NCI-H446 treated with DMSO at 0.1 percent for 48 hours (cell line): ENCODE measurements at regions not wholly inside any gene's neighbourhood (a gene's known extent, or its start where the extent isn't known, plus 50 kb on each side); places are given as distances from the start of the nearest gene placed in this dataset.

Experiments used
- DNase-seq: peaks from one replicate; lab custom pipeline; 2025; lab: John Stamatoyannopoulos, UW

GRCh38 chr10:36700123-36700522, 425.3 kb upstream of the ANKRD30A start:
- no peak for DNase-seq

- DNase-seq, result no peak
Measured at GRCh38 chr10:36692759-36693158, 432.6 kb upstream of the ANKRD30A start.

- DNase-seq, result no peak
Measured at GRCh38 chr10:36688717-36689116, 436.7 kb upstream of the ANKRD30A start.

DNA sequence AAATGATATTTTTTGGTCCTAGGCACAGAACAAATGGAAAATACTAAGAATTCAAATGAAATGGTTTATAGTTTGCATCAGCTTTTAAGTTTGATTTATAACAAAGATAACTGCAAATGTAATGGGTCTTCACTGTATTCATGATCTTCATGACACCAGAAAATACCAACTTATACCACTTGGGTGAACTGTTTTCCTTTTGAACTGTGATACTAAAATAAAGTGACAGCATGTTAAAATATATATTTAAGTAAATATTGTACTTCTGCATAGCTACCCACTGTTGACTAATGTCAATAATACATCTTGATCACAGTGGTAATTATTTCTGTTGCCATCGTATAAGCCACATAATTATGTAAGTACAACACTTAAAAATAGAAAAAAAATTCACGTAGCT, 442.0 kb upstream of the ANKRD30A start:
- no peak for DNase-seq

GRCh38 chr10:36681751-36682632, 443.4 kb upstream of the ANKRD30A start:
- no peak for DNase-seq

GRCh38 chr10:36679554-36679953, 445.8 kb upstream of the ANKRD30A start:
- no peak for DNase-seq

- peak; percentile 12 for DNase-seq
Measured at GRCh38 chr10:36677431-36677768, 448.0 kb upstream of the ANKRD30A start.

DNA sequence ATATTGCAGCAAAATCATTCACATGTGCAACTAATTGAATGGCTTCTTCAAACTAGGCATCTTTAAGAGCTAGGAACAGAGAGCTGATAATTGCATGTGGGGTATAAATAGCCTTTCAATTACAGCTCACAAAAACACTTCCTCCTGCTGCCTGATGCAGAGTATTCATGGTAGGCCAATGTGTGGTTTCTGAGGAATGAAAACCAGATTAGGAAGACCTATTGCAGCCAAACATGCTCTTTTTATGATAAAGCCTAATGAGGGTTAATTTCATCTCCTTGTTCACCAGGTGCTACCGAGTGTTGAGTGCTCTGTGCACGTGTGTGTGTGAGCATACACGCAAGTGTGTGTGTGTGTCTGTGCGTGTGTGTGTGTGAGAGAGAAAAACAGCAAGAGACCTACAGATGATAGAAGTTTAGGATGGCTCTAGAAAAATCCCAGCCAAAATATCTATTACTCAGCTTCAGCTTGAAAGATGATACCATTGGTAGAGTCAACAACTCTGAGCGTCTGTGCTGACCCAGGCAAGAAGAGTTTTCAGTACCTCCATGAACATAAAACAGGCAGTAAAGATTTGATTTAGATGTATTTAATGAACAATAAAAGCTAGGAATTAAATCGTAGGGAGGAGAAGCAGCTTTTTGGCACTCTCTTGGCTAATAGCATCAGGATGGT, 448.5 kb upstream of the ANKRD30A start:
- DNase-seq, result no peak

- no peak for DNase-seq
Measured at GRCh38 chr10:36676321-36676720, 449.1 kb upstream of the ANKRD30A start.

GRCh38 chr10:36675458-36675880, 449.9 kb upstream of the ANKRD30A start:
- DNase-seq, result no peak

DNA sequence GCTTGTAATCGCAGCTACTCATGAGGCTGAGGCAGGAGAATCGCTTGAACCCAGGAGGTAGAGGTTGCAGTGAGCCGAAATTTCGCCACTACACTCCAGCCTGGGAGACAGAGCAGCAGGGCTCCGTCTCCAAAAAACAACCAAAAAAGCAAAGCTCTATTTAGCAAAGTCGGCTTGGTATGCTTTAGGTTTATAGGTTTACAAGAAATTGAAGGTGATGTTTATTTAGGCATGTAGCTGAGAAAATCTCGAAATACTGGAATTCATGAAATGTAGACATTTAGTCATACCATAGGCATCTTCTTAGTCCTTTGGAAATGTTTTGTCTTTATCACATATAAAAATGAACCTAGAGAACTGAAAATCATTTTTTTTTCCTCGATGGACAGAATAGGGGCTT, 453.8 kb upstream of the ANKRD30A start:
- DNase-seq, result no peak

- peak; percentile 33 for DNase-seq
Measured at GRCh38 chr10:36670621-36671402, 454.6 kb upstream of the ANKRD30A start.

- DNase-seq, result no peak
Measured at GRCh38 chr10:36669615-36670352, 455.6 kb upstream of the ANKRD30A start.

DNA sequence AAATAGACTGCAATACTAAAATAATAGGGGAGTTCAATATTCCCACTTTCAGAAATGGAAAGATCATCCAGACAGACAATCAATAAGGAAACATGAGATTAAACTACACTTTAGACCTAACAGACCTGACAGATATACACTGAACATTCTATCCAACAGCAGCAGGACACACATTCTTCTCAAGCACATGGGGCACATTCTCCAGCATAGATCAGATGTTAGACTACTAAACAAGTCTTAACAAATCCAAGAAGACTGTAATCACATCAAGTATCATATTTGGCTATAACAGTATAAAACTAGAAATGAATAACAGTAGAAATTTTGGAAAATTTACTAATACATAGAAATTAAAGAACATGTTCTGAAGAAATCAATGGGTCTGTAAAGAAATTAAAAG, 458.9 kb upstream of the ANKRD30A start:
- DNase-seq, result no peak

GRCh38 chr10:36662571-36662970, 462.8 kb upstream of the ANKRD30A start:
- DNase-seq, result no peak

- no peak for DNase-seq
Measured at GRCh38 chr10:36650274-36650673, 475.1 kb upstream of the ANKRD30A start.

GRCh38 chr10:36647540-36647939, 477.9 kb upstream of the ANKRD30A start:
- no peak for DNase-seq

DNA sequence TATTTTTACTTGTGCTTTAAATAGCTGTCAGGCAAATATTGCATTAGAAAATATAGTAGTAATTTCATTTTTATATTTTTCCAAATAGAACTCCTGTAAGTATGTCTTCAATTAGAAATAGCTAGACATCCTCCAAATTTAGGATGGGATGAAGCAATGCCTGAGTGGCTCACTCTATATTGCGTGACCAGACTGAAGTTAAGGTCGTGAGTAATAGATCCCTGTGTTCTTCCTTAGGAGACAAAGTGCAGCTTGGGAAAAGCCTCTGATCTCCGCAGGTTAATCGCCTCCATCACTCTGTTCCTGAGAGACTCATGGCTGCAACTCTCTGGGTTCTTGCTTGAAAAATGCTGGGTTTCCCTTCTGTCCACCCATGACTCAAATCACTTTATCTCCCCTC, 484.8 kb upstream of the ANKRD30A start:
- DNase-seq, result no peak

DNA sequence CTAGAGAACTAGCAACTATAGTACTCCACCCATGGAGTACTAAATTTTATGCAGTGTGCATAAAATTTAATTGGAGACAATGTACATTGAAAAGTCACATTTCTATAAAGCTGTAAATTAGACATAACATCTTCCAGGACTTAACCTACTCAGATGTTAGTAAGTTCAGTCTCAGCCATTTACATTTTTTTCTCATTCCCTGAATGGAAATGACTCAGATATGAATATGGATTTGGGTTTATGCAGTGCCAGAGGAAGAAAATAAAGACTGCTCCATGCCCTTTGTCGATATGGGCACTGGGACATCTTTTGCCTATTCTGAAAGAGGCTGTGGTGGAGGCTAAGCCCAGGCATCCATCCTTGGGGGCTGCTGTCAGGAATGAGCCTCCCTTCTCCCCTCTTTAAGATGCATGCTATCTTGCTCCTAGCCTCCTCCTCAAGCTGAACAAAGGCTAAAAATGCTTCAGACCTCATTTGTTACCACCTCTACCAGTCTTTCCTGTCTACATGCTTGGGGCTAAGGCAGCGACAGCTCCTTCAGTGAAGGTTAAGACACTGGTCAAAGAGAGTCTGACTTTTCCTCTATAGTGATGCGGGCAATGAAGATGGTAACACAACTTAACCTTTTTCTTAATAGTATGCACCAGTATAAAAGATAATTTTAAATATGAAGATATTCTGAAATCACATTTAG, 486.8 kb upstream of the ANKRD30A start:
- no peak for DNase-seq

DNA sequence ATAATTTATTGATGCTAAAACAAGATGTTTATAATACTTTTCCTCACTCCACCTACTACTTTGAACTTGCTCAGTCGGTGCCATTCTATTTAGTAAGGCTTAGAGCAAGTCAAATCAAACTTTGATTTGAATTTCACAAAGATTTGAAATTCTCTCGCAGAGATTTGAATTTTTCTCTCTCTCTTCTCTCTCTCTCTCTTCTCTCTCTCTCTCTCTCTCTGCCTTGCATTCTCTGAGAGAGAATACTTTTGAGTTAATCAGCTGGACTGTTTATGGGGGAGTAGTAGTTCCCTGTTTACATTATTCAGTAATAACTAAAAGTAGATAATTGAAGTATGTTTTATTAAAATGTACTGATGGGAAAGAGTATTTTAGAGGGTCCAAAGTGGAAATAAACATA, 488.5 kb upstream of the ANKRD30A start:
- no peak for DNase-seq

GRCh38 chr10:36636285-36636839, 489.0 kb upstream of the ANKRD30A start:
- no peak for DNase-seq
